ENCODE measurements at regions not wholly inside any gene's neighbourhood (a gene's known extent, or its start where the extent isn't known, plus 50 kb on each side); places are given as distances from the start of the nearest gene placed in this dataset.

DNA sequence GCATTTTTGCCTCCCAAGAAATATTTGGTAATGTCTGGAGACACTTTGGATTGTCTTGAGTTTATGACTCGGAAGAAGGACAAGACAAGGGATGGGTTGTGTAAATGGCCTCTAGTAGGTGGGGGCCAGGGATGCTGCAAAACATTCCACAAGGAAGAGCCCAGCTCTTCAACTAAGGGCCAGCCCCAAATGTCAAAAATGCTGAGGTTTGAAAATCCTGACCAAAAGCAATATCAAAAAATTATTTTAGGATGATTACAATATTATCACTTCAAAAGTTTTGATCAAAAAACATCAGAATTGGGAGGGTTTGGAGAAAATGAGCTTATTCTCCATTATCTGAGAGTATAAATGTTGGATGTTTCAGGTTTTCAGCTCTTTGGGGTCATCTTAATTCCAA lies 248.9 kb upstream of the SLC24A2 start:
- DNase-seq, result no peak

DNA sequence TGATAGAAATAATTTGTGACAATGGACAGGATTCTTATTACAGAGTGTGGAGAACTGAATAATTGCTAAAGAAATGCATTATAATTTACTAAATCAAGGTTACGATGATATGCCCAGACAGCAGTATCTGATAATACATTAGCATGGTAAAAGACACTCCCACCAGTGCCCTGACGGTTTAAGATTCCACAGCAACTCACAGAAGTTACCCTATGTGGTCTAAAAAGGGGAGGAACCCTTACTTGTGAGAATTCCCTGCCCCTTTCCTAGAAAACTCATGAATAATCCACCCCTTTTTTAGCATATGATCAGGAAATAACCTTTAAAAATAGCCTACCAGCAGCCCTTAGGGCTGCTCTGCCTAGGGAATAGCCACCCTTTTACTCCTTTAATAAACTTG lies 244.7 kb upstream of the SLC24A2 start:
- DNase-seq, result no peak

DNA sequence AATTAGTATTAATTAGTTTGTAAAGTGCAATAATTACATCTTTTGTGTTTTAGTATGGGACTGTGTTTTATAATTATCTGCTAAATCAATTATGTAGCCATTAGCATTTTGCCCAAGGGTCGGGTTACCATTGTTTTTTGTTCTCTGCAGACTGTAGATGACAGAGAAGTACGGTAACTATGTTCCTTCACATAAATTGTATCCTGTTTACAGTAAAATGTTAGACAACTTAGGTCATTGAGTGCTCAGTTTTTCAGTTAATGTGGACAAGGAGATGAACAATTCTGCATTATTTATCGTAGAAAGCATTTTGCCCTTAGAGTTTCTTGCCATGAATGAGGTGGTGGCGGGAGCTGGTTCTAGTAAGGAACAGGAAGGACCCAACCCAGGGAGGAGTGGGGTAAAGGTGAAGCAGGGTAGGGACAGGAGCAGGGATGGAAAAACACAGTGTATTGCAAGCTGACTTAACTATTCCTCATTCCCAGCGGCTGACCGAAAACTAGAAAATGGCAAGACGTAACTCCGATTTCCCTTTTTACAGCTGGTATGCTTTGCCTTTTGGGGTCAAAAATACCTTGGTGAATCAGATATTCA lies 243.7 kb upstream of the SLC24A2 start:
- DNase-seq, result no peak

DNA sequence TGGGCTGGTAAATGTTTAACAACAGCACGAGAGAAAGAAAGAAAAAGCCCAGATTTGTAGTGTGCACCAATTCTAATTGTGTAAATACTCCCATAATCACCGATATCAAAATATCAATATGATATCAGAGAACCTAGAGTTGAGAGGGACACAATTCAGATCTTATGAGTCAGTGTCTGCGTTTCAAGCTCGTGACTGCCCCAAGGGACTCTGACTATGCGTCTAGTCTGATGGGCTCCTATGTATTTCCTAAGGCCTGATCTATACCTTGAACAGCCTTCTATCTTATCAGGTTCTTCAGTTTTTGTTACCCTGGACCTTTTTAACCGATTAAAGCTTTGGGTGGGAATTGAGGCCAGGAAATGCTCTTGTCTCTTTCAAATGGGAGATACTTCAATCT lies 243.0 kb upstream of the SLC24A2 start:
- no peak for DNase-seq

DNA sequence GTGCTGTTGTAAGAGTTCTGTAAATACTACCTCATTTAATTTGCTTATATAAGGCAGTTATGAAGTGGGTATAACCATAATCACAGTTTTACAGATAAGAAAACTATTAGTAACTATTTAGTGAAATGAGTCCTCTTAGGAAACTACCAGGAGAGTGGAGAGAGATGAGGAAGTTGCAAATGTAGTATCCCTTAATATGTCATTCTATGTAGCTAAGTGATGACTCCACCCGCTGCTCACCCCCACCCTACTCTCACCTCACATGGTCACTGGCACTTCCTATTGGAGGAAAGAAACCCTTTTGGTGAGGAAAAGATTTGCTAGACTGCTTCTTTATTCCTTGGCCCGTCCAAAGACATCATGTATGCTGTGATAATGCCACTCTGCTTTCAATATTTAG lies 241.8 kb upstream of the SLC24A2 start:
- no peak for DNase-seq

DNA sequence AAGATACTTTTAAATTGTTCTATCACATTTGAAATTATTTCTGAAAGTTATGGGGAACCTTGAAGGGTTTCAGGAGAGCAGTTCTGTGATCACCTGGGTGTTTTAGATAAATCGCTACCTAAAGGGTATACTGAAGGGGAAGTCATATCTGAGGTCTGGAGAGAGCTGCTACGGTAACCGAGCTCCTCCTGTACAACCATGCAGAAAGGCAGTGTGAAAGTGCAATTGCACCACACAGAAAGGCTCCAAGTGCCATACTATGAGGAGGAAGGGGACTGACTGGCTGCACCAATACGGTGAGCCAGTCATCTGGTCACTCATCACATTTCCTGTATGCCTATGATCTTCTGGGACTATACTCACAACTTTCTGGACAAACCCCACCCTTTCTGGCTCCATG lies 241.4 kb upstream of the SLC24A2 start:
- DNase-seq, result no peak

DNA sequence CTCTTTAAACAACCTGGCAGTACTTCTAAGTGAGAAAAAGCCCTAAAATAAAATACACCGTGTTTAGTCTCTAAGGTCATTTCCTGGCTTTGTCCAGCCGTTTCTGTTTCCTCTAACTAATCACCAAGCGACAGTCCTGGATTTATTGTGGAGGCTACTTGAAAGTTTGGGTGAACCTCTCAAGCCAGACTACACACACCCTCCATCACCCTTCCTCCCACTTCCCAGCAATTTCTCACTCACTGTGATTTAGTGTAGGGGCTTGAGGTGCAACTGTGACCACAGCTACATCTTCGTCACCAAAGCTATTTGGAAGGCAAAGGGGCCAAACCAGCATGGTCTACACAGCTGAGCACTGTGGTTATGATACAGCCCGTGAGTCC lies 240.0 kb upstream of the SLC24A2 start:
- no peak for DNase-seq

DNA sequence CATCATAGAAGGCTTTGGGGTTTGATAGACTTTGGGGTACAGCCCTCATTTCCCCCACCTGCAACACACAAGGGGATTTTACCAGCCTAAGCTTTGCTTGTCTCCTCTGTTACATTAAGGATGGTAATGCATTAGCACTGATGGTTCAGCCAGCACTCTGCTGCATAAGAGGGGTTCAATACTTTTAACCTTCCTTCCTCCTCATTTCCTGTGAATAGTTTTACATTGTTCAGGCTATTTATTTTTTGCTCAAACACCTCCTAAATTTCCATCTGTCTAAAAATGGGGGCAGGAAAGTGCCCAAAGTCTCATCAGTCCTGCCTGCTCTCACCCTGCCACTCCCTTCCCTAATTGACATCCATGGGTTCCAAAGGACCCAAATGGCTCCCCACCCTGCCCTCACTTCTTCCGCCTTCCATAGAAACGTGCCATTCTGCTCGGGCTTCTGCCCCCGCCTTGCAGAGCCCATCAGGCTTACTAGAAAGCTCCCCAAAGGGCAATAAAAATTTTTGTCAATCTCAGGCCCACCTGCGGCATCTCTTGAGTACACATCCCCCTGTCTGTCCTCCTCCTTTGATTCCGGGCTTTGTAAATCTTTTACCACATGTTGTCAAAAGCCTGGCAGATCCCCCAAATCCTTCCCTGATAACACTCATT lies 239.5 kb upstream of the SLC24A2 start:
- DNase-seq, result no peak

DNA sequence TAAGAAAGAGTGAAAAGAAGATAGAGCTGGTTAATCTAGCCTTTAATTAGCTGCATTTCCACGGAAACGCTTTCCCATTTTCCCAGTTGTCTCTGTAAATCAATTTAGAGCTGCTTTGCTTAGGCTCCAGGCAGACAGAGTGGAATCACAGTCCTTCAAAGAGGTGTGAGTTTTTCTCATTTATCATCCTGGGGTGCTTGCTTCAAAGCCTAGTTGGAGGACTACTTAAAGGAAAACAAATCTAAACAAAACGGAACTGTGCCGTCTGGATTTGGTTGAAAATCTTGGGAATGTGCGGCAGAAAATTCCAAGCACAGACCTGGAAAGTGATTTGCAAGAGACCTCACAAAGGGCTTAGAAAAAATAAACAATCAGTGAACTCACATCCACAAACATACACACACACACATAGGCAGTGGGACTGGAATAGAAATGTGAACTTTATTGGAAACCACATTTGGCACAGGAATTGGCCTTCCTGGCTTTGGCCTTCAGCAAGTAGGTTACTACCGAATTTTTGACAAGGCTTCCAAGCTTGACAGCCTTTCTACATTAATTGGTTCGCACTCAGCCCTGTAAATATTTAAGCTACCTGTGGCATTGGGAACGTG lies 235.2 kb upstream of the SLC24A2 start:
- DNase-seq, result no peak

DNA sequence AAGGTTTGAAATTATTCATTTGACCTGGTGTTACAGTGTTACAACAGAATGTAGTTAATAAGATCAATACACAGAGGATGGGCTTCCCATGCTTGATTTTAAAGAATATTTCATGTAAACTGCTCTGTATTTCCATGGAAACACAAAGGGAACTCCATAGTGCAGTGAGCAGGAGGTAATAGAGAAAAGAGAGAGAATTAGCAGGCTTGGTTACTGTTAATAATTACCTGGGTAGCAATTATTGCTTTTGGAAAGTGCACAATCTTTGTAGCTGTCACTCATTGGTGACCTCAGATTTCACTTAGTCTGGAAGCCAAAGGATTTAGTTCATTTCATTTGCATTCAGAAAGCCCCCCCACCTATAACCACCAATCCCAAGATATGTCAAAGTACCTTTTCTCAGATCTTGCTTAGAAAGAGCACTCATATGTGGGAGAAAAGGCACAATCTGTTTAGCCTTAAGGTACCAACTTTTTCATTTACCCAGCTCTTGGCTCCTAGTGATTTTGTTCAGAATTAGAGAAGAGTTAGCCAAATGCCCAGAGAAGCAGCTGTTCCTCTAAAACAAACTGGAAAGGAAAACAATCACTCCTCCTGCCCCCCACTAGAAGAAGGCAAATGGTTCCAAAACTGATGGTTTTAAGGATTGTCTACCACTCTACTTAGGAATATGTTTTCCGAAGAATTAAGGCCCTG lies 234.5 kb upstream of the SLC24A2 start:
- DNase-seq, result no peak

DNA sequence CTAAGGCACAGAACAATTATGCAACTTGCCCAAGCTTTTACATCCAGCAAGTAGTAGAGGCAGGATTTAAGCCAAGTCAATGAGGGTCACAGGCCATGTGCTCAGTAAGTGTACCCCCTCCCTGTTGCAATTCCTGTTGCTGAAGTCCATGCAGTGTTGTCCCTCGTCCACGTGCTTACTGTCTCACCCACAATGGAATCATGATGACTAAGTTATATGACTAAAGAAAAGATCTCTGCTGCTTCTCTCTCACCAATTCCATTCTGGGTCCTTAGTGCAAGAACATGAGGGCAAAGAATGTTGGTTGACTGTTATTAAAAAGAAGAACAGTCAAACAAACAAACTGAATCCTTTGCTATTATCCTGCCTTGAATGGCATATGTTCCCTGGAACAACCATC lies 233.6 kb upstream of the SLC24A2 start:
- no peak for DNase-seq

DNA sequence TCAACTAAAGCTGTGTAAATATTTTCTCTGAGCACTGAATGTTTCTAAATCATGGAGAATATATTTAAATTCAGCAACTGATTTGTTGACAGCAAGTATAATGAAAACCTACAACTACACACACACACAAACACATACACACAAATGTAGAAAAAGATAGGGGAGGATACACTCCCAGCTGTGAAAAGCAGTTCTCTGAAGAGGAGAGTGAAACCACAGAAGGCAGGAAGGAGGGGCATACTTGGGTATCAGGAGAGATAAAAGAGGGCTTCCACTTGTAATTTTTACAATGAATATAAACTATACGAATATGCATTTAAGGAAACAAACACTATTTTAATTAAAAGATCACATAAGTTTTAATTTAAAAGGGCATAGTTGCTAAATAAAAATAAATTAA lies 227.8 kb upstream of the SLC24A2 start:
- DNase-seq, result no peak

DNA sequence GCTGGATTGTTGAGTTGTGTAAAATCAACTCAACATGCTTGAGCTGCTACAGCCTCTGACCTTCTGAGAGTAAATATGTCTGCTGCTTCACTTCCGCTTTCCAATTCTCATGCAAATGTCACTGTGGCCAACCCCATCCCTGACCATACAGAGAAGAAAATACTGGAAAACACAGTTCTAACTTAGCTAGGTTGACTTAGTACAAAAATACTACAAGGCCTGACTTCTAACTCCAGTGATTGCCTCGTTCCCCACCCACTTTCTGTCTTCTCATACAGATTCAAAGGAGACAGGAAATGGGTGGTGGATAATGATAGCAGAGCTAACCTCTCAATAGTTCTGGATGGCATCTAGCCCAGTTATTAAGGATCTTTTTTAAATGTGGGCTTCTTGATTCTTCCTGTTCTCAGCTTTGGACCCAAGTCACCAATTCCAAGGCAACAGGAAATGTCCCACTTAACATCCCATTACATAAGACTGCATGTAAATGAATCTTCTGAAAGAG lies 226.6 kb upstream of the SLC24A2 start:
- DNase-seq, result no peak

DNA sequence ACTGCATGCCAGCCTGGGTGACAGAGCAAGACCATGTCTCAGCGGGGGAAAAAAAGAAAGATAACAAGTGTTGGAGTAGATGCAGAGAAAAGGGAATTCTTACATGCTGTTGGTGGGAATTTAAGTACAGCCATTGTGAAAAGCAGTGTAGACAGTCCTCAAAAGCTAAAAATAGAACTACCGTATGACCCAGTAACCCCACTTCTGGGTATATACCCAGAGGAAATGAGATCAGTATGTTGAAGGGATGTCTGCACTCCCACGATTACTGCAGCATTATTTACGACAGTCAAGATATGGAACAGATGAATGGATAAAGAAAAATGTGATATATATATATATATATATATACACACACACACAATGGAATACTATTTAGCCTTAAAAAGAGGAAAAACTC lies 225.3 kb upstream of the SLC24A2 start:
- DNase-seq, result no peak

DNA sequence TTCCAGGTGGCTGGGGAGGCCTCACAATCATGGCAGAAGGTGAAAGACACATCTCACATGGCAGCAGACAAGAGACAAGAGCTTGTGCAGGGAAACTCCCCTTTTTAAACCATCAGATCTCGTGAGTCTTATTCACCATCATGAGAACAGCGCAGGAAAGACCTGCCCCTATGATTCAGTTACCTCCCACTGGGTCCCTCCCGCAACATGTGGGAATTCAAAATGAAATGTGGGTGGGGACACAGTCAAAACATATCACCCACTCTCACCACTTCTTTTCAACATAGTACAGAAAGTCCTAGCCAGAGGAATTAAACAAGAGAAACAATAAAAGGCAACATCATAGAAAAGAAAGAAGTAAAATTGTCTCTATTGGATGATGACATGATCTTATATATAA lies 223.4 kb upstream of the SLC24A2 start:
- DNase-seq, result no peak

DNA sequence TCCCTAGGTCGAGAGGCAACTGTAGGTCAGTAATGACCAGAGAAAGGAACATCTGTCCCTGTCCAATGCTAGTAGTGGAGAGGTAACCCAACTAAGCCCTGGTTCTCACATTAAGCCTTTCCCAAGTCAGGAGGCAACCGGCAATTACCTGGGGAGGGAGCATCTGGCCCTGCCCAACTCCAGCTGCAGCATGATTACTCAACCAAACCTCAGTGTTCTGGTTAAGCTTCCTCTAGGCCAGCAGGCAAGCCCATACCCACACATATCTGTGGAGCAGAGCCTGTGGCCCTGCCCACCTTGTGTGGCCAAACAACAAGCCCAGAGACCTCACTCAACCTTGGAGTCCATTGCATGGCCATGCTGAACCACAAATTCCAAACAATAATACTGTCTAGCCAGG lies 220.8 kb upstream of the SLC24A2 start:
- no peak for DNase-seq

DNA sequence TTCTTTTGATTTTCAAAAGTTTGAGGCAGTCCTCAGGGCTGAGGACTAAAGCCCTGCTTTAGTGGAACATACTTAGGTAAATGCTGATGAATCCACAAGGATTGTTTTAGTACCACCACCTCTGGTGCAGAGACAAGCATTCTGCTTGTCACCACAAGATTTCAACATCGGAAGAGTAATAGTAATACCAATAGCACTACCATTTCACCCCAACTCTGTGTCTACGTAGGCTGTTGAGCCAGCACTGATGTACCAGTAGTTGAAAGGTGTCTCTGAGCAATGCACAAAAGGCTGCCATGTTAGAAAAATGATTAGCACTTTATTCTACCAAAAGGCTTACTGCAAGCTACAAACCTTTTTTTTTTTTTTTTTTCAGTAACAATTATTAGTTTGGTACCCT lies 213.2 kb upstream of the SLC24A2 start:
- no peak for DNase-seq

DNA sequence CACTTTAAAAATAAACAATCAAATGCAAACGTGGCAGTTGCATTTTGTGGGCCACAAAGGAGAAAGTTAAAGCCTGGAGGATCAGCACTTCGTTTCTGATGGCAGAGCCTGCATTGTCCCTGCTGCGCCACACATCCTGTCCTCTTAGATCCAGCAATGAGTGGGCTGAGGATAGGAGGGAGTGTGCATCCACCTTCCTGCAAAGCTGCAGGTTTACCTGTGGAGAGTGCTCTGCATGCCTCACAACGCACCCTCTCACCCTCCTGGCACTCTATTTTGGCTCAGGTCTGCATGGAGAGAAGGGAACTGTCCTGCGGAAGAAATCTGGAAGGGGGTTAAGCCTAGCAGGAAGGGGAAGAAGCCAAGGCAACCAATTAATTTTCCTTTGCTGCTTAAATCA lies 212.2 kb upstream of the SLC24A2 start:
- no peak for DNase-seq

DNA sequence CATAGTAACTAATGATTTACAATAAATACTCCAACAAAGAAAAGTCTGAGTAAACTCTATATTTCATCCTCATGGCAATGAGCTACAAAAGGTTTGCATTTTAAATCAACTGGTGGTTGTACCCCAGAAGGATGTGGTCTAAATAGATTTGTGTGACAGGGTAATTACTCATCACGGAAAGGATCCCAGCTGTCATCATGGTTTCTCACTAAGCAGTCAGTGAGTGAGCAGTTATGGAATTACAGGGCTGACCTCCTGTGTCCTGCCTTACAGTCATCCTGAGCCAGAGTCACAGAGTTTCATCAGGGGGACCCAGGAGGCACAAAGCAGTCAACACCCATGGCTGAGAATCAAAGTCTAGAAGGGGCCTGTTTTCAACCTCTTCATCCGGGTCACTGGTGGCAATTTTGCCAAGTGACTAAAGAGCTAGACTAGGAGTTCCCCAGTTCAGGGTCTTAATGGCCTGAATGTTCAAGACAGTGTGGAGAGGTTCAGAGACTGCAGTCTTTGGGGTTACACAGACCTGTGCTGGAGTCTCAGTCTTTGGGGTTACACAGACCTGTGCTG lies 210.7 kb upstream of the SLC24A2 start:
- no peak for DNase-seq

DNA sequence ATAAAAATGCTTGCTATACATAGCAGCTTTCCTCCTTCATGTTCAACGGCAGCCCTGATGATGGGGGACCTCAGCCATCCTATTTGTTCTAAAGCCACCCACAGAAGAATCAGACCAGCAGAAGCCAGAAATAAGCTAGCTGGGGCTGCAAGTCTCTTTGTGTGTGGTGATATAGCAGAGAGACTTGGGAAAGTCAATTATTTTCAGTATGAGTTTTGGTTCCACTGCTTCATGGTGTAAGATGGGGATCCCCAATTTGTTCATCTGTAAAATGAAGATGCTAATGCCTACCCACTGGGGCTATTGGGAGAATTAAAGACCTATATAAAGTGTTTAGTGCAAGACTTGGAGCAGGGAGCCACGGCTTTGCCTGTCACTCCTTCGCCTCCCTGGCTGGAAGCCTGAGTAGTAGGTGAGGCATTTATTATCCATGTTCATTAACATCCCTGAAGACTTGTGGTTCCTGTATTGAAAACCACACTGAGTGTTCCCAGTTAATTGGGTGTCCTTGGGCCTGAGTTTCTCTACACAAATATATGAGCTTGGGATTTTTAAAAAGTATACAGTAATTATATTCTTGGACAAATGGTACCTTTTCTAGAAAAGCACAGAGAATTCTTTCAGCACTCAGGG lies 210.1 kb upstream of the SLC24A2 start:
- no peak for DNase-seq

DNA sequence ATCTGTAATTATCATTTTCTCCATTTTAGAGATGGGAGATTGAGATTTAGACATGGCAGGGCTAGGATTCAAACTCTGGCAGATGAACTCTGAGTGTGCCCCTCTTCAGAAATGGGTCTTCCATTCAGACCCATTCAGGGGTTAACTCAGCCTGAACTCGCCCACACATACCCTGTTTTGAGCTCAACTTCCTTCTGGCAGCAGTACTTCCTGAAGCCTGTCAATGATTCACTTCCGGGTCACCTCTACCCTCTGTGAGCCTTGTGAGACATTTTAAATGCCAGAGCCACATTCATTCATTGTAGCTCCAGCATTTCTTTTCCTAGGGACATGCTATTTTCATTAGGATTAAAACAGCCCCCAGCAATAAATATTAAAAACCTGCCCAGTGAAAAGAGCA lies 209.3 kb upstream of the SLC24A2 start:
- no peak for DNase-seq

DNA sequence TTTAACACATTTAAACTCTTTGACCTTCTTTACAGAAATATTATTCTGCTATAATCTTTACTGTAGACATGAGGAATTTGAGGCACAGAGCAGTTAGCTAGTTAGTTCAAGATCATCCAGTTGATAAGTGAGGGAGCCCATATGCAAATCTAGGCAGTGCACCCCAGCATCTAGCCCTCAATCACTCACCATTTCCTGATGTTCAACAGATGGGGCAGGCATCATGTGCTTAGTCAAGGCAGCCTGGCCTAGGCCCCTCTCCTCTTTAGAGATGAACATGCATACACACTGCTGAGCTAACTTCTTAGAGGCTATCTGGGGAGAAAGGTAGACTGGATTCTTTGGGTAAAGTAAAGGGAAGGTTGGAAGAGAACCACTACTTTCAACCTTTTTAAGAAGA lies 206.8 kb upstream of the SLC24A2 start:
- DNase-seq, result no peak

DNA sequence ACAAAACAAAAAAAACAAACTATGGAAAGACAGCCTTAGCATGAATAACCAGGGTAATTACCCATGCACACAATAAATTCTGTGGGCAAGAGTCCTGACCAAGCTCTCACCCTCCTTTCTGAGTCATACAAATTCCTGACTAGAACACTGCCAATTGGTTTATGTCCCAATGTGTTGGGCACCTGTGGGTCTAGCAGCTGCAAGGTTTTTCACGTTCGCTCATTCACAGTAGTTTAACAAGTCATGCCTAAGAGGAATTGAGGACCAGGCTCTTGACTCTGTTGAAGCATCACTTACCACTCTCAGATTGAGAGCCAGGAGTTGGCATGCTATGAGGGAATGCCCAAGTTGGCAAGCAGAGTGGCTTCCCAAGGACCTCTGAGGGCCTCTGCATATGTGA lies 205.5 kb upstream of the SLC24A2 start:
- no peak for DNase-seq

Data from NCI-H1930 (cell line).